ENCODE measurements at regions not wholly inside any gene's neighbourhood (a gene's known extent, or its start where the extent isn't known, plus 50 kb on each side); places are given as distances from the start of the nearest gene placed in this dataset.

GRCh38 chr10:131792011-131792651, 108.7 kb upstream of the PPP2R2D start:
- no peak for DNase-seq

- no peak for DNase-seq
These were observed 108.0 kb upstream of the PPP2R2D start for GRCh38 chr10:131792809-131793208.

GRCh38 chr10:131795761-131796160, 105.0 kb upstream of the PPP2R2D start:
- no peak for DNase-seq

GRCh38 chr10:131797626-131798025, 103.2 kb upstream of the PPP2R2D start:
- DNase-seq = no peak

GRCh38 chr10:131799429-131799828, 101.4 kb upstream of the PPP2R2D start:
- DNase-seq = no peak

GRCh38 chr10:131802156-131802915, 98.5 kb upstream of the PPP2R2D start:
- DNase-seq = no peak

- DNase-seq = no peak
These were observed 97.8 kb upstream of the PPP2R2D start for GRCh38 chr10:131802996-131803395.

GRCh38 chr10:131803860-131804425, 96.9 kb upstream of the PPP2R2D start:
- DNase-seq = no peak

- DNase-seq = no peak
These were observed 96.1 kb upstream of the PPP2R2D start for GRCh38 chr10:131804551-131805295.

- no peak for DNase-seq
These were observed 95.1 kb upstream of the PPP2R2D start for GRCh38 chr10:131805696-131806095.

- no peak for DNase-seq
These were observed 94.7 kb upstream of the PPP2R2D start for GRCh38 chr10:131806146-131806545.

- no peak for DNase-seq
These were observed 94.0 kb upstream of the PPP2R2D start for GRCh38 chr10:131806646-131807317.

- DNase-seq = no peak
These were observed 92.4 kb upstream of the PPP2R2D start for GRCh38 chr10:131808370-131808930.

- no peak for DNase-seq
These were observed 90.6 kb upstream of the PPP2R2D start for GRCh38 chr10:131810036-131810804.

GRCh38 chr10:131810805-131811629, 89.8 kb upstream of the PPP2R2D start:
- DNase-seq = no peak

GRCh38 chr10:131811630-131812403, 89.0 kb upstream of the PPP2R2D start:
- no peak for DNase-seq

GRCh38 chr10:131812736-131813604, 87.8 kb upstream of the PPP2R2D start:
- DNase-seq = no peak
